GM23338 (cell line): ENCODE measurements at regions not wholly inside any gene's neighbourhood (a gene's known extent, or its start where the extent isn't known, plus 50 kb on each side); places are given as distances from the start of the nearest gene placed in this dataset.

Experiments used
- CREB1 ChIP-seq: fragments of 250-450 bp; sonication (Bioruptor Pico); IDR thresholded peaks from 2 replicates; pipeline ENCODE4 v1.5.0; 2020; ENCODE audit warnings: low read depth, mild to moderate bottlenecking, moderate library complexity
- EZH2 ChIP-seq: fragments of 200-600 bp; sonication (generic); IDR thresholded peaks from one replicate; pipeline ENCODE4 v1.8.0; 2017; ENCODE audit warnings: antibody characterized with exemption, mild to moderate bottlenecking, low read depth; ENCODE audit not compliant: unreplicated experiment
- EZH2phosphoT487 ChIP-seq: fragments of 200-600 bp; sonication (generic); IDR thresholded peaks from one replicate; pipeline ENCODE4 v1.8.1; 2018; ENCODE audit warnings: antibody characterized with exemption; ENCODE audit not compliant: unreplicated experiment
- JUNB ChIP-seq: IDR thresholded peaks from one replicate; pipeline ENCODE4 v1.6.1; 2016; ENCODE audit warnings: antibody characterized with exemption; ENCODE audit not compliant: unreplicated experiment
- NANOG ChIP-seq: IDR thresholded peaks from 2 replicates; pipeline ENCODE4 v1.6.1; 2016; ENCODE audit warnings: antibody characterized with exemption, borderline replicate concordance
- POLR2AphosphoS5 ChIP-seq: IDR thresholded peaks from 2 replicates; pipeline ENCODE4 v1.6.1; 2016; ENCODE audit warnings: antibody characterized with exemption, low read depth
- STAT1 ChIP-seq: IDR thresholded peaks from one replicate; pipeline ENCODE4 v1.6.1; 2016; ENCODE audit warnings: antibody characterized with exemption; ENCODE audit not compliant: unreplicated experiment
- ZNF331 ChIP-seq: fragments of 250-450 bp; sonication (Bioruptor Pico); IDR thresholded peaks from 2 replicates; pipeline ENCODE4 v1.5.0; 2020; ENCODE audit warnings: low read depth, mild to moderate bottlenecking, moderate library complexity
- TF ChIP-seq, protein P1 (sequence below), 2 experiments: fragments of 200-600 bp in 1 of 2; sonication (generic) in 1 of 2; conservative IDR thresholded peaks; 2 replicates each; pipeline versions ENCODE4 v1.5.1 to v1.6.1; 2016 to 2017; ENCODE audit warnings: antibody characterized with exemption in 2 of 2, low read depth in 2 of 2, mild to moderate bottlenecking in 2 of 2, moderate library complexity in 1 of 2
- TF ChIP-seq, protein P2 (sequence below): IDR thresholded peaks from one replicate; pipeline ENCODE4 v1.6.1; 2018; ENCODE audit warnings: antibody characterized with exemption; ENCODE audit not compliant: unreplicated experiment
- TF ChIP-seq, protein P3 (sequence below): IDR thresholded peaks from 2 replicates; pipeline ENCODE4 v1.6.1; 2016; ENCODE audit warnings: antibody characterized with exemption

DNA sequence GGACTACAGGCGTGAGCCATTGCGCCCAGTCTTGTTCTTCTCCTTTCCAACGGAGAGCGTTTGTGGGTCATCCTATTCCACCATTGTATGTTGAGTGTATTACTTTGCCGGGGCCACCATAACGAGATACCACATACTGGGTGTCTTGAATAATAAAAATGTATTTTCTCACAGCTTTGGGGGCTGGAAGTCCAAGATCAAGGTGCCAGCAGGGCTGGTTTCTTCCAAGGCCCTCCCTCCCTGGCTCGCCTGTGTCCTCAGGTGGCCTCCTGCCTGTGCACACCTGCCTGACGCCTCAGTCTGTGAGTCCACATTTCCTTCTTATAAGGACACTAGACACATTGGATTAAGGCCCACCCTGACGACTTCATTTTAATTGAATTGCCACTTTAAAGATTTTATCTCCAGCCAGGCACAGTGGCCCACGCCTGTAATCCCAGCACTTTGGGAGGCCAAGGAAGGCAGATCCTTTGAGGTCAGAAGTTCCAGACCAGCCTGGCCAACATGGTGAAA lies 175.1 kb downstream of the C9orf50 start:
- TF ChIP-seq, protein P1, sequence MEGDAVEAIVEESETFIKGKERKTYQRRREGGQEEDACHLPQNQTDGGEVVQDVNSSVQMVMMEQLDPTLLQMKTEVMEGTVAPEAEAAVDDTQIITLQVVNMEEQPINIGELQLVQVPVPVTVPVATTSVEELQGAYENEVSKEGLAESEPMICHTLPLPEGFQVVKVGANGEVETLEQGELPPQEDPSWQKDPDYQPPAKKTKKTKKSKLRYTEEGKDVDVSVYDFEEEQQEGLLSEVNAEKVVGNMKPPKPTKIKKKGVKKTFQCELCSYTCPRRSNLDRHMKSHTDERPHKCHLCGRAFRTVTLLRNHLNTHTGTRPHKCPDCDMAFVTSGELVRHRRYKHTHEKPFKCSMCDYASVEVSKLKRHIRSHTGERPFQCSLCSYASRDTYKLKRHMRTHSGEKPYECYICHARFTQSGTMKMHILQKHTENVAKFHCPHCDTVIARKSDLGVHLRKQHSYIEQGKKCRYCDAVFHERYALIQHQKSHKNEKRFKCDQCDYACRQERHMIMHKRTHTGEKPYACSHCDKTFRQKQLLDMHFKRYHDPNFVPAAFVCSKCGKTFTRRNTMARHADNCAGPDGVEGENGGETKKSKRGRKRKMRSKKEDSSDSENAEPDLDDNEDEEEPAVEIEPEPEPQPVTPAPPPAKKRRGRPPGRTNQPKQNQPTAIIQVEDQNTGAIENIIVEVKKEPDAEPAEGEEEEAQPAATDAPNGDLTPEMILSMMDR (conservative IDR thresholded peaks at IDR 0.05; ENCODE audit: low read depth in 2 of 2), result no peak
- TF ChIP-seq POLR2AphosphoS5 (no peak), EZH2 (no peak), CREB1 (CRISPR knock-in tag) (no peak), EZH2phosphoT487 (no peak), JUNB (no peak), STAT1 (no peak), ZNF331 (no peak), NANOG (no peak)
- TF ChIP-seq, protein P2, sequence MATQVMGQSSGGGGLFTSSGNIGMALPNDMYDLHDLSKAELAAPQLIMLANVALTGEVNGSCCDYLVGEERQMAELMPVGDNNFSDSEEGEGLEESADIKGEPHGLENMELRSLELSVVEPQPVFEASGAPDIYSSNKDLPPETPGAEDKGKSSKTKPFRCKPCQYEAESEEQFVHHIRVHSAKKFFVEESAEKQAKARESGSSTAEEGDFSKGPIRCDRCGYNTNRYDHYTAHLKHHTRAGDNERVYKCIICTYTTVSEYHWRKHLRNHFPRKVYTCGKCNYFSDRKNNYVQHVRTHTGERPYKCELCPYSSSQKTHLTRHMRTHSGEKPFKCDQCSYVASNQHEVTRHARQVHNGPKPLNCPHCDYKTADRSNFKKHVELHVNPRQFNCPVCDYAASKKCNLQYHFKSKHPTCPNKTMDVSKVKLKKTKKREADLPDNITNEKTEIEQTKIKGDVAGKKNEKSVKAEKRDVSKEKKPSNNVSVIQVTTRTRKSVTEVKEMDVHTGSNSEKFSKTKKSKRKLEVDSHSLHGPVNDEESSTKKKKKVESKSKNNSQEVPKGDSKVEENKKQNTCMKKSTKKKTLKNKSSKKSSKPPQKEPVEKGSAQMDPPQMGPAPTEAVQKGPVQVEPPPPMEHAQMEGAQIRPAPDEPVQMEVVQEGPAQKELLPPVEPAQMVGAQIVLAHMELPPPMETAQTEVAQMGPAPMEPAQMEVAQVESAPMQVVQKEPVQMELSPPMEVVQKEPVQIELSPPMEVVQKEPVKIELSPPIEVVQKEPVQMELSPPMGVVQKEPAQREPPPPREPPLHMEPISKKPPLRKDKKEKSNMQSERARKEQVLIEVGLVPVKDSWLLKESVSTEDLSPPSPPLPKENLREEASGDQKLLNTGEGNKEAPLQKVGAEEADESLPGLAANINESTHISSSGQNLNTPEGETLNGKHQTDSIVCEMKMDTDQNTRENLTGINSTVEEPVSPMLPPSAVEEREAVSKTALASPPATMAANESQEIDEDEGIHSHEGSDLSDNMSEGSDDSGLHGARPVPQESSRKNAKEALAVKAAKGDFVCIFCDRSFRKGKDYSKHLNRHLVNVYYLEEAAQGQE, result no peak
- TF ChIP-seq, protein P3, sequence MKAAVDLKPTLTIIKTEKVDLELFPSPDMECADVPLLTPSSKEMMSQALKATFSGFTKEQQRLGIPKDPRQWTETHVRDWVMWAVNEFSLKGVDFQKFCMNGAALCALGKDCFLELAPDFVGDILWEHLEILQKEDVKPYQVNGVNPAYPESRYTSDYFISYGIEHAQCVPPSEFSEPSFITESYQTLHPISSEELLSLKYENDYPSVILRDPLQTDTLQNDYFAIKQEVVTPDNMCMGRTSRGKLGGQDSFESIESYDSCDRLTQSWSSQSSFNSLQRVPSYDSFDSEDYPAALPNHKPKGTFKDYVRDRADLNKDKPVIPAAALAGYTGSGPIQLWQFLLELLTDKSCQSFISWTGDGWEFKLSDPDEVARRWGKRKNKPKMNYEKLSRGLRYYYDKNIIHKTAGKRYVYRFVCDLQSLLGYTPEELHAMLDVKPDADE, result no peak
